CD8-positive, alpha-beta memory T cell (primary cell): ENCODE measurements at regions not wholly inside any gene's neighbourhood (a gene's known extent, or its start where the extent isn't known, plus 50 kb on each side); places are given as distances from the start of the nearest gene placed in this dataset.

Source experiments
- CTCF ChIA-PET: fragments of 350-600 bp; sonication (Branson Sonifier 250); formaldehyde crosslinking; loops from one replicate; lab custom pipeline; 2021; ENCODE audit warnings: antibody characterized with exemption; lab: Charles Lee
- POLR2A ChIA-PET: fragments of 350-600 bp; sonication (Branson Sonifier 250); formaldehyde crosslinking; loops from one replicate; lab custom pipeline; 2021; ENCODE audit warnings: antibody characterized with exemption; lab: Charles Lee
- DNase-seq, 5 donors: peaks; one replicate each; pipeline versions ENCODE4 v3.0.0 to v3.0.0-alpha.2; 2020 to 2022; ENCODE audit warnings: mixed read lengths in 1 of 5
- H3K27ac ChIP-seq: one replicate; pipeline ENCODE4 v1.7.0; 2013; ENCODE audit warnings: low read depth, mild to moderate bottlenecking, low read length, moderate library complexity
- H3K27me3 ChIP-seq: 2 replicates; pipeline ENCODE4 v1.7.0; 2013; ENCODE audit warnings: low read length, mild to moderate bottlenecking; ENCODE audit not compliant: insufficient read depth, poor library complexity, severe bottlenecking
- H3K36me3 ChIP-seq: 2 replicates; pipeline ENCODE4 v1.7.0; 2013; ENCODE audit warnings: mild to moderate bottlenecking, low read length, moderate library complexity; ENCODE audit not compliant: insufficient read depth
- H3K4me1 ChIP-seq: 2 replicates; pipeline ENCODE4 v1.7.0; 2013; ENCODE audit warnings: mild to moderate bottlenecking, low read length, moderate library complexity; ENCODE audit not compliant: insufficient read depth
- H3K4me3 ChIP-seq: 2 replicates; pipeline ENCODE4 v1.7.0; 2013; ENCODE audit warnings: mild to moderate bottlenecking, low read length
- H3K9me3 ChIP-seq: 2 replicates; pipeline ENCODE4 v1.7.0; 2013; ENCODE audit warnings: mild to moderate bottlenecking, low read length
- H3K27ac Mint-ChIP-seq, 8 donors: one replicate each; pipeline ENCODE4 v1.8.0; 2020 to 2021; ENCODE audit warnings: mixed read lengths in 8 of 8, mild to moderate bottlenecking in 6 of 8, inconsistent platforms in 3 of 8, moderate library complexity in 3 of 8
- H3K27me3 Mint-ChIP-seq, 2 donors: one replicate each; pipeline ENCODE4 v1.8.0; 2020 to 2021; ENCODE audit warnings: mixed read lengths in 2 of 2, mild to moderate bottlenecking in 1 of 2, moderate library complexity in 1 of 2
- H3K36me3 Mint-ChIP-seq, 3 donors: one replicate each; pipeline ENCODE4 v1.8.0; 2020 to 2021; ENCODE audit warnings: mixed read lengths in 3 of 3, inconsistent platforms in 1 of 3, mild to moderate bottlenecking in 1 of 3
- H3K4me1 Mint-ChIP-seq, 3 donors: one replicate each; pipeline ENCODE4 v1.8.0; 2020 to 2021; ENCODE audit warnings: mixed read lengths in 3 of 3, inconsistent platforms in 1 of 3, mild to moderate bottlenecking in 1 of 3
- H3K4me3 Mint-ChIP-seq, 7 donors: one replicate each; pipeline ENCODE4 v1.8.0; 2020 to 2021; ENCODE audit warnings: mixed read lengths in 7 of 7, mild to moderate bottlenecking in 6 of 7, moderate library complexity in 4 of 7, inconsistent platforms in 2 of 7
- H3K9me3 Mint-ChIP-seq, 5 donors: one replicate each; pipeline ENCODE4 v1.8.0; 2020 to 2022; ENCODE audit warnings: mixed read lengths in 5 of 5, mild to moderate bottlenecking in 3 of 5, moderate library complexity in 2 of 5, inconsistent platforms in 1 of 5

DNA sequence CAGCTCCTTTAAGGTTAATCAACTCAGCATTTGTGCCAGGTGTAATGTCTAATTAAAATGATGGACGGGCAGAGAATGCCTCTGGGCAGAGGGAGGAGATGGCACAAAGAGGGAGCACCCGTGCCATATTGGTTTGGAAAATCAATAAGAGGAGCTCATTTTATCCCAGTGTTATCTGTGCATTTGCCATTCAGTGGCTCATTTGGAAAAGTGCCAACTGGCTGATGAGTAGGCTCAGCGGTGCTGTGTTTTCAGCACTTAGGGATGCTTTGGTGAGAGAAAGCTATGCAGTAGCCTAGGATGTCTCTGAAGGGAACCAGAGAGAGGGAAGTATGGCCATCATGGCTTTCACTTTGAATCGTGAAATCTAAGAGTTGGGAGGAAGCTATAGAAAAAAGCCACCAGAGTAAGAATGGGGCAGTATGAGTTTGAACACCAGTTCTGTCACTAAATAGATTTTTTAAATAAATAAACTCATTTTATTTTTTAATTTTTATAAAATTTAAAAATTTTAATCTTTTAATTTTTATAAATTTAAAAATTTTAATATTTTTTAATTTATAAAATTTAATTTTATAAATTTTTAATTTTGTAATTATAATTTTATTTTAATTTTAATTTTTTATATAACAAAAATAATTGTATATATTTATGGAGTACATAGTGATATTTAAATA, 472.8 kb downstream of the BRINP1 start:
- H3K27me3 ChIP-seq = no peaks in the 10 kb centered on the region
- no peaks in the 10 kb centered on the region for H3K36me3 ChIP-seq
- H3K27ac Mint-ChIP-seq = no peak overlapping the region
- CTCF ChIA-PET = no interaction called here
- H3K9me3 ChIP-seq = no peaks in the 10 kb centered on the region
- no peaks in the 10 kb centered on the region for H3K4me1 Mint-ChIP-seq
- no peak overlapping the region for H3K4me3 Mint-ChIP-seq
- H3K4me3 ChIP-seq = no peak overlapping the region
- no peaks in the 10 kb centered on the region for H3K36me3 Mint-ChIP-seq
- peaks cover 0 to 1% of the 10 kb centered on the region in 2 donors for H3K27me3 Mint-ChIP-seq
- H3K4me1 ChIP-seq = no peaks in the 10 kb centered on the region
- DNase-seq = no peak
- no peak overlapping the region for H3K27ac ChIP-seq
- POLR2A ChIA-PET = no interaction called here
- H3K9me3 Mint-ChIP-seq = peaks cover 0 to 9% (median 6%) of the 10 kb centered on the region in 5 donors

DNA sequence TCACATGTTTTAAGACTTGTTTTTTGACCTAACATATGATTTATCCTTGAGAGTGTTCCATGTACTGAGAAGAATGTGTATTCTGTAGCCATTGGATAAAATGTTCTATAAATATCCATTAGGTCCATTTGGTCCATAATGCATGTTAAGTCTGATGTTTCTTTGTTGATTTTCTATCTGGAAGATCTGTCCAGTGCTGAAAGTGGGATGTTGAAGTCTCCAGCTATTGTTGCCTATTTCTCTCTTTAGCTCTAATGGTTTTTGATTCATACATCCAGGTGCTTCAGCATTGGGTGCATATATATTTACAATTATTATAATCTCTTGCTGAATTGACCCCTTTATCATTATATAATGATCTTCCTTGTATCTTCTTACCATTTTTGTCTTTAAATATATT, 451.1 kb downstream of the BRINP1 start:
- Mint-ChIP-seq H3K9me3 (peaks cover 5 to 26% (median 10%) of the 10 kb centered on the region in 5 donors), H3K36me3 (no peaks in the 10 kb centered on the region), H3K27ac (no peak overlapping the region), H3K27me3 (no peaks in the 10 kb centered on the region), H3K4me3 (no peak overlapping the region), H3K4me1 (no peaks in the 10 kb centered on the region)
- H3K27ac ChIP-seq = no peak overlapping the region
- no peaks in the 10 kb centered on the region for H3K4me1 ChIP-seq
- no peak overlapping the region for H3K4me3 ChIP-seq
- CTCF ChIA-PET = no interaction called here
- no peak for DNase-seq
- no peaks in the 10 kb centered on the region for H3K27me3 ChIP-seq
- POLR2A ChIA-PET = no interaction called here
- no peaks in the 10 kb centered on the region for H3K36me3 ChIP-seq
- H3K9me3 ChIP-seq = no peaks in the 10 kb centered on the region

DNA sequence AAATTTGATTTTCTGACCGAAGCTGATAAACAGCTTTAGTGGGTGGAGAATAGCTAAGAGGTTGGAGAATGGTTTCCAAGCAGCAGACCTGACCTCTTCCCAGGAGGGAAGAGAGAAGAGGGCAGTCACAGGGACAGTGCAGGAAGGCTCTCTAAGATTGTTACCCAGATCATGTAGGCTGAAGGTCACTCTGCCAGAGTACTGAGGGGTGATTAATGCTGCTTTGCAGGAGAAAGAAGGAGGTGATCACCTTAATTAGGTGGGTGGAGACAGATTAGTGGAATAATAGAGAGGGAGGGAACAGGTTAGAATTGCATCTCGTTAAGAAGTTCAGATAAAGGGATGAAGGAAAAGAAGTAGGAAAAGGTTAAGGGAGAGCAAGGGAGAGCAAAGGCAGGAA, 440.5 kb downstream of the BRINP1 start:
- ChIA-PET CTCF (no interaction called here), POLR2A (no interaction called here)
- H3K27me3 ChIP-seq = no peaks in the 10 kb centered on the region
- Mint-ChIP-seq H3K27me3 (no peaks in the 10 kb centered on the region), H3K9me3 (peaks cover 0 to 4% (median 2%) of the 10 kb centered on the region in 5 donors), H3K4me1 (no peaks in the 10 kb centered on the region), H3K27ac (no peak overlapping the region), H3K36me3 (no peaks in the 10 kb centered on the region), H3K4me3 (no peak overlapping the region)
- H3K9me3 ChIP-seq = no peaks in the 10 kb centered on the region
- no peaks in the 10 kb centered on the region for H3K36me3 ChIP-seq
- no peak overlapping the region for H3K4me3 ChIP-seq
- no peaks in the 10 kb centered on the region for H3K4me1 ChIP-seq
- no peak for DNase-seq
- H3K27ac ChIP-seq = no peak overlapping the region

- H3K27ac ChIP-seq = no peak overlapping the region
- CTCF ChIA-PET = no interaction called here
Observed at GRCh38 chr9:118929287-118929686, 439.9 kb downstream of the BRINP1 start.

GRCh38 chr9:118931941-118932340, 437.3 kb downstream of the BRINP1 start:
- Histone ChIP-seq H3K27ac (no peak overlapping the region), H3K36me3 (no peaks in the 10 kb centered on the region), H3K4me3 (no peak overlapping the region), H3K9me3 (no peaks in the 10 kb centered on the region), H3K4me1 (no peaks in the 10 kb centered on the region), H3K27me3 (no peaks in the 10 kb centered on the region)
- no peaks in the 10 kb centered on the region for H3K27me3 Mint-ChIP-seq
- no peaks in the 10 kb centered on the region for H3K36me3 Mint-ChIP-seq
- DNase-seq = no peak
- H3K4me3 Mint-ChIP-seq = no peak overlapping the region
- no peak overlapping the region for H3K27ac Mint-ChIP-seq
- CTCF ChIA-PET = no interaction called here
- peaks cover 0 to 11% (median 0%) of the 10 kb centered on the region in 5 donors for H3K9me3 Mint-ChIP-seq
- POLR2A ChIA-PET = no interaction called here
- H3K4me1 Mint-ChIP-seq = no peaks in the 10 kb centered on the region

More at GRCh38 chr9:118929287-118929686, 439.9 kb downstream of the BRINP1 start:
- Mint-ChIP-seq H3K9me3 (peaks cover 0 to 8% (median 0%) of the 10 kb centered on the region in 5 donors), H3K4me3 (no peak overlapping the region), H3K27me3 (no peaks in the 10 kb centered on the region), H3K27ac (no peak overlapping the region), H3K36me3 (no peaks in the 10 kb centered on the region), H3K4me1 (no peaks in the 10 kb centered on the region)
- no peaks in the 10 kb centered on the region for H3K36me3 ChIP-seq
- no peak for DNase-seq
- H3K4me3 ChIP-seq = no peak overlapping the region
- POLR2A ChIA-PET = no interaction called here
- no peaks in the 10 kb centered on the region for H3K27me3 ChIP-seq
- no peaks in the 10 kb centered on the region for H3K9me3 ChIP-seq
- H3K4me1 ChIP-seq = no peaks in the 10 kb centered on the region

DNA sequence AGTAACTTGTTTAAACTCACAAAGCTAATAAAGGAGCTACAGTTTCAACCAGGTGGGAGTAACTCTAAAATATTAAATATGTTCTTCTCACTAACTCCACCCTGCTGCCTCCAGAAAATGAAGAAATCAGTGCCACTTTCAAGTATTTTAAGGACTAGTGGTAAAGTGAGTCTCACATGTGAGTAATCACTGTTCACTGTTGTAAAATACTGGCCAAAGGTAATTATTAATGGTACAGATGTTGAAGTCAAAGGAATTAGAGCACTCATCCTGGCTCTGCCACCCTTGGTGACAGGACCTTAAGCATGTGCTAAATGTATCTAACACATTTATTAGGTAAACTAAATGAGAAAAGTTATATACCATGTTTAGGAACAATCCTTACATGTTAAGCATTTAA, 430.7 kb downstream of the BRINP1 start:
- peaks cover 0 to 18% (median 4%) of the 10 kb centered on the region in 5 donors for H3K9me3 Mint-ChIP-seq
- DNase-seq = no peak
- Histone ChIP-seq H3K4me3 (no peak overlapping the region), H3K27ac (no peak overlapping the region), H3K4me1 (no peaks in the 10 kb centered on the region), H3K36me3 (no peaks in the 10 kb centered on the region), H3K27me3 (no peaks in the 10 kb centered on the region), H3K9me3 (no peaks in the 10 kb centered on the region)
- no peaks in the 10 kb centered on the region for H3K27me3 Mint-ChIP-seq
- ChIA-PET CTCF (no interaction called here), POLR2A (no interaction called here)
- no peak overlapping the region for H3K4me3 Mint-ChIP-seq
- no peaks in the 10 kb centered on the region for H3K36me3 Mint-ChIP-seq
- H3K27ac Mint-ChIP-seq = no peak overlapping the region
- H3K4me1 Mint-ChIP-seq = no peaks in the 10 kb centered on the region

DNA sequence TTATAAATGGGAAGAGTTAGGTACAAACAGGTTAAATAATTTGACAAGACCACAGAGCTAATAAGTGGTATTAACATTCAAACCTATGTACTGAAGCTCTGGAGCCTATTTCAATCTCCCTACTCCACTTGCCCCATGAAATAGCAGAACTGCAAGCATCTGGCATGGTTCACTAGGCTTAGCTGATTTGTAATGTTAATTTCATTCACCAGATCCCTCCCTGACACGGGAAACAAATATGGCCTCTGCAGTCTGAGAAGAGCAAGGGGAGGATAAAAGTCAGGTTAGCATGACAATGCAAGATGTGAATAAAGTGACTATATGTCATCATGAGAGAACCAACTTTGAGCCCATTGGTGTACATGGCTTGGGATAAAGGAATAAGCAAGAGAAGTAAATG, 428.8 kb downstream of the BRINP1 start:
- H3K27ac ChIP-seq = no peak overlapping the region
- Mint-ChIP-seq H3K4me3 (no peak overlapping the region), H3K4me1 (no peaks in the 10 kb centered on the region), H3K27ac (no peak overlapping the region), H3K9me3 (peaks cover under 1 to 21% (median 6%) of the 10 kb centered on the region in 5 donors), H3K27me3 (no peaks in the 10 kb centered on the region), H3K36me3 (no peaks in the 10 kb centered on the region)
- no peaks in the 10 kb centered on the region for H3K27me3 ChIP-seq
- ChIA-PET POLR2A (no interaction called here), CTCF (no interaction called here)
- no peaks in the 10 kb centered on the region for H3K36me3 ChIP-seq
- no peaks in the 10 kb centered on the region for H3K4me1 ChIP-seq
- no peaks in the 10 kb centered on the region for H3K9me3 ChIP-seq
- H3K4me3 ChIP-seq = no peak overlapping the region
- no peak for DNase-seq

DNA sequence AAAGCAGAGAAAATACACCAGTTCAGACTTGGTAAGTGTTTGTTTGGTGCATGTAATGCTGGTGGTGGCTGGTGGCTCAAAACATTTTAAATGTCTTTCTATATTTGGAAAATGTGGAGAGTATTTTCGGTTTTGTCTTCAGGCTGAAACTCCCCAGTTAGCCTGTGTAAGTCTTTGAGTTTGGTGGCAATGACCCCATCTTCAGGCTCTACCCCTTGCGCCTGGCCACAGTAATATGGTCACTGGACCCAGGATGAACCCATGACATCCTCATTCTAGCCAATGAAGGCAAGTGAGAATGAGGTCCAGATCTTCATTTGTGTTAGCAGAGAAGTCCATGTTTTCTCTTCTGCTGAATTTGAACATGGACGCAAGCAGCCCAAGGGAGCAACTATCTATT, 422.6 kb downstream of the BRINP1 start:
- H3K9me3 ChIP-seq = no peaks in the 10 kb centered on the region
- peaks cover 1 to 20% (median 6%) of the 10 kb centered on the region in 5 donors for H3K9me3 Mint-ChIP-seq
- ChIA-PET CTCF (no interaction called here), POLR2A (no interaction called here)
- H3K36me3 ChIP-seq = no peaks in the 10 kb centered on the region
- H3K27me3 ChIP-seq = no peaks in the 10 kb centered on the region
- no peak overlapping the region for H3K4me3 Mint-ChIP-seq
- no peak for DNase-seq
- H3K4me3 ChIP-seq = no peak overlapping the region
- no peaks in the 10 kb centered on the region for H3K27me3 Mint-ChIP-seq
- no peak overlapping the region for H3K27ac ChIP-seq
- H3K36me3 Mint-ChIP-seq = peaks cover 0 to 1% (median 0%) of the 10 kb centered on the region in 3 donors
- no peaks in the 10 kb centered on the region for H3K4me1 Mint-ChIP-seq
- H3K4me1 ChIP-seq = no peaks in the 10 kb centered on the region
- no peak overlapping the region for H3K27ac Mint-ChIP-seq
